D721Med (cell line): ENCODE measurements at regions not wholly inside any gene's neighbourhood (a gene's known extent, or its start where the extent isn't known, plus 50 kb on each side); places are given as distances from the start of the nearest gene placed in this dataset.

Source experiments
- DNase-seq: peaks from one replicate; pipeline ENCODE4 v3.0.0; 2011; ENCODE audit warnings: low spot score; ENCODE audit not compliant: insufficient read length
- FAIRE-seq: peaks from 2 replicates; lab custom pipeline; 2011; peaks lifted over from hg19 to GRCh38; lab: Jason Lieb, UNC
- CTCF ChIP-seq: IDR thresholded peaks from 2 replicates; pipeline ENCODE4 v1.5.1; 2012; ENCODE audit warnings: mild to moderate bottlenecking, control low read depth; ENCODE audit not compliant: insufficient read depth; ENCODE audit errors: missing control alignments

DNA sequence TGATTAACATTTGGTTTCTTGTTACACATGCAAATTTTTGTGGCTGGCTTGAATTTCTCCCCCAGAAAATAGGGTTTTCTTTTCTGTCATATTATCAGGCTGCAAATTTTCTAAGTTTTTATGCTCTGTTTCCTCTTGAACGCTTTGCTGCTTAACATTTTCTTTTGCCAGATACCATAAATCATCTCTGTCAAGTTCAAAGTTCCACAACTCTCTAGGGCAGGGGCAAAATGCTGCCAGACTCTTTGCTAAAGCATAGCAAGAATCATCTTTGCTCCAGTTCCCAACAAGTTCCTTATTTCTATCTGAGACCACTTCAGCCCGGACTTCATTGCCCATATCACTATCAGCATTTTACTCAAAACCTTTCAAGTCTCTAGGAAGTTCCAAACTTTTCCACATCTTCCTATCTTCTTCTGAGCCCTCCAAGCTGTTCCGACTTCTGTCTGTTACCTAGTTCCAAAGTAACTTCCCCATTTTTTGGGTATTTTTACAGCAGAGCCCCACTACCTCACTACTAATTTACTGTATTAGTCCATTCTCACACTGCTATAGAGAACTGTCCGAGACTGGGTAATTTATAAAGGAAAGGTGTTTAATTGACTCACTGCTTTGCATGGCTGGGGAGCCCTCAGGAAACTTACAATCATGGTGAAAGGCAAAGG lies 486.9 kb upstream of the NCAM2 start:
- no peak for DNase-seq
- TF ChIP-seq CTCF = no peak
- no peak for FAIRE-seq

DNA sequence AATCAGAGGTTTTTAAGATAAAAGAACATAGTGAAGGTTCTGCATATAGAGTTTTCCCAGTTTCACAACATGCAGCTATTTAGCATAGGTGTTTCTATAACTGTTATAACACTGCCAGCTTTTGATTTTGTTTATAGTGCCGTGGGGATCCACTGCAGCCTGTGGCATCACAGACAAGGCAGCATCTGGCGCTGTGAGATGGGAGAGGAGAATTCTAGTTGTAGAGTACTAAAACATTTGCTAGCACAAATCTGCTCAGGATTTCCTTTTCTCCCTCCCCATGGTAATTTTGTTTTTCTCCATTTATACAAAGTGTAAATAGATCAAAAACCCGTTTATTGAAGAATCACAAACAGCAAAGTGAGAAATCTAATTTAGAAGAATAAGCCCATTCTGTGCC lies 482.8 kb upstream of the NCAM2 start:
- no peak for TF ChIP-seq CTCF
- FAIRE-seq (no peak), DNase-seq (no peak)

- no peak for TF ChIP-seq CTCF
- DNase-seq = no peak
- FAIRE-seq = no peak
These were observed 479.1 kb upstream of the NCAM2 start for GRCh38 chr21:20519076-20519475.

DNA sequence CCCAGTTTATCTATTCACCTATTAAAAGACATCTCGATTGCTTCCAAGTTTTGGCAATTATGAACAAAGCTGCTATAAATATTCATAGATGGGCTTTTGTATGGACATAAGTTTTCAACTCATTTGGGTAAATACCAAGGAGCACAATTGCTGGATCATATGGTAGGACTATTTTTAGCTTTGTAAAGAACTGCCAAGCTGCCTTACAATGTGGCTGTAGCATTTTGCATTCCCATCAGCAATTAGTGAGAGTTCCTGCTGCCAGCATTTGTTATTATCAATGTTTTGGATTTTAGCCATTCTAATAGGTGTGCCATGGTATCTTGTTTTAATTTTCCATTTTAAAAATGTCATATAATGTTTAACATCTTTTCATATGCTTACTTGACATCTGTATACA lies 475.6 kb upstream of the NCAM2 start:
- DNase-seq (no peak), FAIRE-seq (no peak)
- no peak for TF ChIP-seq CTCF

- FAIRE-seq (no peak), DNase-seq (no peak)
- TF ChIP-seq CTCF = no peak
These were observed 475.0 kb upstream of the NCAM2 start for GRCh38 chr21:20523191-20523590.

DNA sequence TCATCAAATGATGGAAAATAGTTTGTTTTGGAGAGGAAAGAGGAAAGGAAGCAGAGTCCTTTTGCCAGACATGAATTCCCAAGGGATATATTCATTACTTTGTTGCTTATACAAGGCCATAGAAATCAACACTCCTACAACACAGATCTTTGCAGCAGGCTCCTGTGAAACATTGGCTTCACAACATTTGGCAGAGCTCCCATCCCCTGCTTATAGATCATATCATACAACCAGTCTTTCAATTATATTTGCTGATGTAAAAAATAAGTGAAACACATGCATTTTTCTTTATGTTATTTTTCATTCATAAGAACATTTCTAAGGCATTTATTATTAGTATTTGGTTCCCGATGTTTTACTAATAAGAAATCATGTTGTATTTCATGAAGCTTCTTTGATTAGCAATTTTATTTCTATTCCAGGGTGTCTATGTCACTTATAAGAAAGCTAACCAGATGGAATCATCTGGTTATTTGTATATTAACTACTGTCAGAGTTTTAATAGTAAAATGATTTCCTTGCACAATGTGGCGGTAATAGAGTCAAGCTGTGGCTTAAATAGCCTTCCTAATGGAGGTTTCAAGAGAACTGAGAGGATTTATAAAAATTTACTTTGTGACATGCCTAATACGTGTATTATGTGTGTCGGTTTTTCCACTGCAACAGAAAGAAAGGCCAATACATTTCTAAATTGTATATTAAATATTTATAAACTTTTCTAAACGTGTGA lies 470.3 kb upstream of the NCAM2 start:
- no peak for FAIRE-seq
- no peak for TF ChIP-seq CTCF
- DNase-seq = no peak

DNA sequence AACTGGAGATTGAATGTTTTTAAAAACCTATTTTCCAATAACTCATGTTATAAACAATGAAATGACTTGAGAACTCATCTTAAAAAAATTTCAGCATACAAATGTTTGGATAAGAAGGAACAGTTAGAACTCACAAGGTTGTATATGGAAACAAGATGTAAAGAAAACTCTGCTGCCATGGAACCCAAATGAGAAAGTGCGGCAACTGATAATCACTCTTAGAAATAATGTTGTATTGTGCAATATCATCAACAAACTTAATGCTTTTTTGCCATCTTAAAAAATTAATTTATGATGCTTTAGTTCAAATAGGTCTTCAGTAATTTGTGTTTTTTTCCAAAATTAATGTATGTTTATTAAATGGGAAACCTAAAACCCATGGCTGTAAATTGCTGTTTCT lies 461.1 kb upstream of the NCAM2 start:
- TF ChIP-seq CTCF = no peak
- FAIRE-seq = no peak
- DNase-seq = no peak
